Fibroblast of skin of right quadriceps (primary cell): ENCODE measurements at regions not wholly inside any gene's neighbourhood (a gene's known extent, or its start where the extent isn't known, plus 50 kb on each side); places are given as distances from the start of the nearest gene placed in this dataset.

Experiments used
- DNase-seq: peaks from one replicate; pipeline ENCODE4 v3.0.0-alpha.2; 2013

DNA sequence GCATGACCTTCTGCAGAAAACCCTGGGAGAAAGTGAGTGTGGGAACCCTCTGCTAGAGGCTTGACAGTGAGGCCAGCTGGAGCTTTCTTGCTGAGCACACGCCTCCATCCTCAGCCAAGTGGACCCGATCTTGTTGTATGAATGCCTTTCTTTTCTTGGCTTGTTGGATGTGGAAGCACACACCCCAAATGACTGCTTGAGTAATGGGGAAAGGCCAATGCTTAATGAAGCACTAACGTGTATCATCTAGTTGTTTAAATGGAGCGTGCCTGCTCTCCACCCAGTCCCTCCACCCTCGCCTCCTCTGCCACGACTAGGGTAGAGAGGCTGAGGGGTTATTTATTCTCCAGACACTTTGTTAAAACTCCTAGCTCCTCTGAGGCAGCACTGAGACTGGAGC, 54.3 kb upstream of the IKBKE start:
- no peak for DNase-seq

DNA sequence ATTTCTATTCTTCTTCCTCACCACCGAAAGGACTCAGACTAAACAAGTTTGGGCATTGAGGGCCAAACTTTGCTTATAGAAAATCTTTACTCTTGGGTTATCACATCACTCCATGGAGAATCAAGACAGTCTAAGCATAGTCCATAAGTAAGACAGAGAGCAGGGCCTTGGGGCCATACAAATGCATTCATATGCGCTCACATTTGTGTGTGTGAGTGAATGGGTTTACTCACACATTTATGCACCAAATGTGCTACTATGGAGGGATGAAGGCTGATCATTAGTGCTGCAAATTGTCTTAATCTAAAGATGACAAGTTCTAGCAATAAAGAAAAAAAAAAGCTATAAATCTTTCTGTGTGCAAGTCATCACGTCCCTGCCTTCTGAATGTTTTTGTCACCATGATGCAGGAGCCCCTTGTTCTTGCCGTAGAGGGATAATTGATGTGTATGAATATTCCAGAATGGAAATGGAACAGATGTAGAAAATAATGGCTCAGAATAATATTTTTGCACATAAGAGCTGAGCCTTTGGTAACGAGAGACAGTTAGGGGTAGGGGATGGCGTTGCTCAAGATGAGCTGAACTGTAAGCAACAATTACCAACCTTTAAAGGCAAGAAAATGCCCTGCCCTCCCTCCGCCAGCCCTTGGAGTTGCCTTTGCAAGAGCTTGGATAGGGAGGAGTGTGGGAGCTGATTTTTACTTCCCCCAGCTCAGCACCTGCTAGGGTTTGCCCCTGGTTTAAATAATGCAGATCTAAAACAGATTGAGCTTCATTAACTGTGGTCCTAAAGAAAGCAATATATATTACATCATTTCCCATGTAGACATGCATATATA, 52.3 kb upstream of the IKBKE start:
- no peak for DNase-seq

DNA sequence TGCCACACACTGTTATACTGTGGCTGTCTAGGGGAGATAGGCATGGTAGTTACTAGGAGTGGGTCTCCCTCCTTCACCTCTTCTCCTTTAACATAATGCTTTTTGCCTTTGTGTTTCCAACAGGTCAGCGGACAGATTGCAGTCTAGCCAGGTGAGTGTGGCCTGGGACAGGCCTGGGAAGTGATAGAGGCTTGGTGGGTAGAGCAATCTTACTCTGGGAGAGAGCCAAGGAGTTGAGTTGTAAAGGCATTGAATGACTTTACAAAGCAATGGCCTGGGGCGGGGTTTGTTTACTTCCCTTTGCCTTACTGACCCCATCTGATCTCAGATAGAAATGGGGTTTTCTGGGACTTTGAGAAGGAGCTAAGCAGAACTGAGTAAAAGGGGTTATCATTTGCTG, 51.0 kb upstream of the IKBKE start:
- DNase-seq = no peak

DNA sequence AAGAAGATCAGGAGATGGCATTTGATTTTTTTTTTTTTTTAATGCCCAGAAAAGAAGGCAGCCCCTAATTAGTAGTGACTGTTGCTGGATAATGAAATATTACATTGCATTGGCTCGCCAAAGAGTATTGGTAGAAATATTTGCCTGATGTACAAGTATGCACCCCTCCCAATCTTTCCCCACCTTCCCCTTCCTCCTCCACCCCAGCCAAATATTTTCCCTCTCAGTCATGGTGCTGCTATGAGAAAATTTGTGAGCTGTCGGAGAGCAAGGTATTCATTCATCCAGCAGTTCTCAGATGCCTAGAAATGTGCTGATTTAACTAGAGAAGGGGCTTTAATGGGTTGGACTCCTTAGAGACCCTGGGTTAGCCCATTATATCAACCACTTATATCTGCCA, 50.5 kb upstream of the IKBKE start:
- peak; percentile 75 for DNase-seq

DNA sequence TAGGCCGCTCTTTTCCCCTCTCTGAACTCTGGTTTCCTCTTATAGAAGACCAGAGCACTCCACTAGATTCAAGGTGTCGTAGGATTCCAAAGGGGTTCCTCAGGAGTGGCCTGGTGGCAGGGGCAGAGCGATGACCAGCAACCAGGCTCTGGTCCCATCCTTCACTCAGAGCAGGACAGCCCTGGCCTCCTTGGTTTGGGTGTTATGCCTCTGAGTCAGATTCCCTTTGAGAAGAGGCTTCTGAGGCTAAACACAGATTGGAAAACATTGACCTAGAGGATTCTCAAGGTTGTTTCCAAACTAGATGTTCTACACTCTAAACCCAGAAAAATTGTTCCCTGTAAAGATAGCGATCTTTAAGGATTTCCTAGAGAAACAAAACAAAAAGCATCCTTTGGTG, 49.8 kb upstream of the IKBKE start:
- DNase-seq = no peak
